AG09309 (cell line): ENCODE measurements at regions not wholly inside any gene's neighbourhood (a gene's known extent, or its start where the extent isn't known, plus 50 kb on each side); places are given as distances from the start of the nearest gene placed in this dataset.

ENCODE experiments used
- DNase-seq: peaks from one replicate; pipeline ENCODE4 v3.0.0-alpha.2; 2010; ENCODE audit warnings: low read depth
- H3K4me3 ChIP-seq: 2 replicates; pipeline ENCODE4 v1.5.1; 2011; ENCODE audit warnings: mild to moderate bottlenecking, low read depth, low read length, moderate library complexity; ENCODE audit not compliant: control insufficient read depth
- TF ChIP-seq, protein P1 (sequence below): IDR thresholded peaks from 2 replicates; pipeline ENCODE4 v1.5.1; 2011; ENCODE audit warnings: mild to moderate bottlenecking, low read depth, low read length, inconsistent platforms; ENCODE audit not compliant: insufficient read depth, control insufficient read depth; ENCODE audit errors: missing control alignments

DNA sequence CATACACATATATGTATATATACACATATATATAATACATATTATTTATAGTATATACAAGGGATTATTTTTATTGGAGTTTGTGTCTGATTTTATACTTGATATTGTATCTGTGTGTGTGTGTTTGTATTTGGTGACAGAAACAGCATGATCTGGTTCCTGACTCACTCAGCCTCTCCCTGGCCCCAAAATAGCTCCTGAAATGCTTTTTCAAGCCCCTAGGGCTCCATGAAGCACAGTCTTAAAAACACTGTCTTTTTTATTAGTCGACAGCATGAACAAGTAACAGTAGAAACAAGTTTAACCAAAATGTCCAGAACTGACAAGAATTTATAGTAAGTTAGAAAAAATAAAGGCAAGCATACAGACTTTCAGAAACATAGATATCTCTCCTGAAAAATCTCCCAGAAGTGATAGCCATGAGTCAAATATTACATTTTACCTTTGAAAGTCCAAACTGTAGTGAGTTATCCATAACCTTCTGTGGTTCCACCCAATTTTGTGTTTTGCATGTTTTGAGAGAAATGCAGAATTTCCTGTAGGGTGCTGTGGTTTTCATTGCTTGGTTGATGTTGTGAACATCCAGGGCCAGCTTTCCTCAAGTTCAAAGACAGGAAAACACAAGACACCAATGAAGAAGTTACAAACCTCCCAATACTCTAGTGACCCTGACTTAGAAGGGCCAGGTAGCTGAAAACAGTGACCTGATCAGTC is 98.5 kb upstream of the CCDC80 start:
- no peak overlapping the region for H3K4me3 ChIP-seq
- TF ChIP-seq, protein P1, sequence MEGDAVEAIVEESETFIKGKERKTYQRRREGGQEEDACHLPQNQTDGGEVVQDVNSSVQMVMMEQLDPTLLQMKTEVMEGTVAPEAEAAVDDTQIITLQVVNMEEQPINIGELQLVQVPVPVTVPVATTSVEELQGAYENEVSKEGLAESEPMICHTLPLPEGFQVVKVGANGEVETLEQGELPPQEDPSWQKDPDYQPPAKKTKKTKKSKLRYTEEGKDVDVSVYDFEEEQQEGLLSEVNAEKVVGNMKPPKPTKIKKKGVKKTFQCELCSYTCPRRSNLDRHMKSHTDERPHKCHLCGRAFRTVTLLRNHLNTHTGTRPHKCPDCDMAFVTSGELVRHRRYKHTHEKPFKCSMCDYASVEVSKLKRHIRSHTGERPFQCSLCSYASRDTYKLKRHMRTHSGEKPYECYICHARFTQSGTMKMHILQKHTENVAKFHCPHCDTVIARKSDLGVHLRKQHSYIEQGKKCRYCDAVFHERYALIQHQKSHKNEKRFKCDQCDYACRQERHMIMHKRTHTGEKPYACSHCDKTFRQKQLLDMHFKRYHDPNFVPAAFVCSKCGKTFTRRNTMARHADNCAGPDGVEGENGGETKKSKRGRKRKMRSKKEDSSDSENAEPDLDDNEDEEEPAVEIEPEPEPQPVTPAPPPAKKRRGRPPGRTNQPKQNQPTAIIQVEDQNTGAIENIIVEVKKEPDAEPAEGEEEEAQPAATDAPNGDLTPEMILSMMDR = peak; percentile 12
- DNase-seq = no peak

DNA sequence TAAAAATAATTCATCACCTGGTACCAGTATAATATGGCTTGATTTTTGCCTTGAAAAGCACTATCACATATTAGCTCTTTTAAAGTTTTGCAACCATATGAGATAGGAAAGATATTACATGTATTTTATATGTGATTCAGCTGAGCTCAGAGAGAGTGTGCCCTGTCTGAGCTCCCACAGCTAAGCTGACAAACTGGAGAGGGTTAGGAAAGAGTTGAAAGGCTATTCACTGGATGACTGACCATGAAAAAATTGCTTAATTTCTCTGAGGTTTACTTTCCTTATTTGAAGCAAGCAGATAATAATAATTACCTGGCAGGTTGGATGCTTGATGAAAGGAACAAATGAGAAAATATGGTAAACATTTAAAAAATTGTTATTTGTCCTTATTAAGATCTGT is 97.4 kb upstream of the CCDC80 start:
- TF ChIP-seq, protein P1 = no peak
- H3K4me3 ChIP-seq = no peak overlapping the region
- DNase-seq = no peak

DNA sequence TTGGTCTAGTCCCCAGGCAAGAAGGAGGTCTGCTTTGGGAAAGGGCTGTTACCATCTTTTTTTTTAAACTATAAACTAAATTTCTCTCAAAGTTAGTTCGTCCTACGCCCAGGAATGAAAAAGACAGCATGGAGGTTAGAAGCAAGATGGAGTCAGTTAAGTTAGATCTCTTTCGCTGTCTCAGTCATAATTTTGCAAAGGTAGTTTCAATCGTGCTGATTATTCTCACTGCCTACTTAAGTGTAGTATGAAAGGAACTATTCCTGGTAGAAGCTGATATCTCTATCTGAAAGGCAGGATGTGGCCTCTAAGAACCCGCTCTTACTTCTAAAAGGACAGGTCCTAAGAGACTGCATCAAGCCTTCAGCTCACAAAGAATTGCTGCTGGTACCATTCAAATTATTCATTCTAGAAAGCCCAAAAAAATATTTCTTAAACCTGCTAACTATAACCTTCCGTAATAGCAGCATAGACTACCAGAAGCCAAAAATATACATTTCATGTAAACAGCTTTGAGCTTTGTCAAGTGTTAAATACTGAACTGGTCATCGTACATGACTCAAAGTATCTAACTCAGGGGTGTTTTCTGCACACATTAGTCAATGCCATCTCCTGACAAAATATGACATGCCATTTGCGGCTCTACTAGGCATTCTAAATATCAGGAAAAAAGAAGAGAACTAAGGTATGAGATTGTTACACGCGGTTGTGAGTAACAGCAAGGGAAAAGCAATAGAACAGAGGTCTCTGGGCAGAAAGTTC is 96.0 kb upstream of the CCDC80 start:
- DNase-seq = no peak
- TF ChIP-seq, protein P1 = no peak
- H3K4me3 ChIP-seq = no peak overlapping the region

DNA sequence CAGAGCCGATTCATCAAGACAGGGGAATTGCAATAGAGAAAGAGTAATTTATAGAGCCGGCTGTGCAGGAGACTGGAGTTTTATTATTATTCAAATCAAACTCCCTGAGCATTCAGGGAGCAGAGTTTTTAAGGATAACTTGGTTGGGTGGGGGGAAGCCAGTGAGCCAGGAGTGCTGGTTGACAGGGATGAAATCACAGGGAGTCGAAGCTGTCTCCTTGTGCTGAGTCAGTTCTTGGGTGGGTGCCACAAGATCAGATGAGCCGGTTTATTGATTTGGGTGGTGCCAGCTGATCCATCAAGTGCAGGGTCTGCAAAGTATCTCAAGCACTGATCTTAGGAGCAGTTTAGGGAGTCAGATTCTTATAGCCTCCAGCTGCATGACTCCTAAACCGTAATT is 95.4 kb upstream of the CCDC80 start:
- DNase-seq = no peak
- TF ChIP-seq, protein P1 = no peak

DNA sequence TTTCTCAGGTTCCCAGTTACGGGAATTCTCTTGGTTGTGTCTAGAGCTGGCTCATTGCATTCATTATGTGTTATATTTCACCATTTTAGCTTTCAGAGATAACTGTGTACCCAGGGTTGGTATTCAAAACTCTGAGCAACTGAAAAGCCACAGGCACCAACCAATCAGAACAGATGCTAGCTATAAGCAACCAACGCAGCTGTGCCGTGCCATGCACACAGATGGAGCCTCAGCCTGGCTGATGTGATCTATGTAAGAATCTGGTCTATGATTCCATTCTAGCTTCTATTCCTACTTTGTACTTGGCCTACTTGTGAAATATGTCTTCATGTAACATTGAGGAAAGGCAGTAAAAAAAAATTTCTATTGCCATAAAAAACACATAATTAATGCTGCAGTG is 95.0 kb upstream of the CCDC80 start:
- H3K4me3 ChIP-seq = no peak overlapping the region
- TF ChIP-seq, protein P1 = no peak
- no peak for DNase-seq

More for the DNA sequence above, 95.4 kb upstream of the CCDC80 start:
- H3K4me3 ChIP-seq = no peak overlapping the region

DNA sequence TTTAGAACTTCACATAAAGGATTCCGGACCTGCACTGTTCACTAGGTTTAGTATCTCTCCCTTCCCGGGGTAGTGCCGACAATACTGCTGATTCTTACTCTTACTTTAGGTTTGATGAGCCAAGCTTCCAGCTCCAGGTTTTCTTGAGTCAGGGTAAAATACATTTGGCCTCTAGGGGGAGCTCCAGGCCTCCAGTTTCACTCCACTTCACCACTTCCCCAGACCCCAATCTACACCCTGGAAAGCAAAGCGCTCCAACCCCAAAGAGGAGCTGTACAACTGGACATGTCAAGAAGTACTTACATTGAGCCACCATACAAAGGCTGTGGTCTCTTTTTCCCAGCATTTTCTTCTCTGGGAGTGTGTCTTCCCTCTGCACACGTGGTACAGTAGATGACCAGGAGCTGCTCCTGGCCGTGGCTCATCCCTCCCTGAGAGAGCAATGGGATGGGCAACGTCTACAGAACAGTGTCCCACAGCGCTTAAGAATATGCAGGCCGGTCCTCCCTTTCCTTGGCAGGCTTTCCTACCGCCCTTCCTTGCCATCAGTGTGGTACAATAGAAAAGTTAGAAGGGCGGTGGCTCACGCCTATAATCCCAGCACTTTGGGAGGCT is 93.9 kb upstream of the CCDC80 start:
- no peak overlapping the region for H3K4me3 ChIP-seq
- TF ChIP-seq, protein P1 = peak; percentile 71
- no peak for DNase-seq
